ENCODE measurements at regions not wholly inside any gene's neighbourhood (a gene's known extent, or its start where the extent isn't known, plus 50 kb on each side); places are given as distances from the start of the nearest gene placed in this dataset.

DNA sequence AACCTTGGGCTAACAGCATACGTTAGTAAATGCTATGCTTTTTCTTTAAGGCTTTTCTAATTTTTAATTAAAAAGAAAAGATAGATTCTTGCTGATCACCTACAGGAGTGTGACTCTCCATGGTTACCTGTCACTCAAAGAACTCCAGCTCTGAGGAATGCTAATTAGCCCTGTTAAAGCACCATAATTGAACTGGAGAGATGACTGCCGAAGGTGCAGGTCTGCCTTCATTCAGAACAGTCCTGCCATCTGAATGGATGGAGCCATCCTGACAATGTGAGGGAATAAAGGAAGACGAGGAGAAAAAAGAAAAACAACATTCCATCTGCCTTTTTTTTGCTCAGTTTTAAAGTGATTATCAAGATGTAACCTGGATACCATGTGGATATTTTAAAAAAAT is 94.6 kb downstream of the ATP6V1G3 start:
- intact Hi-C loops (cut with DNase I, micrococcal nuclease) = no loop called here
- Mint-ChIP-seq H3K4me1 (peaks cover 3% of the 10 kb centered on the region), H3K4me3 (no peak overlapping the region), H3K27ac (no peak overlapping the region), H3K36me3 (ENCODE audit: low read depth) (no peaks in the 10 kb centered on the region), H3K27me3 (no peaks in the 10 kb centered on the region), H3K9me3 (ENCODE audit: low read depth) (no peaks in the 10 kb centered on the region)
- no peak for DNase-seq
- ChIA-PET POLR2A (no interaction called here), CTCF (no interaction called here)
- ATAC-seq = no peak

GRCh38 chr1:198444792-198445191 is 95.7 kb downstream of the ATP6V1G3 start:
- no peak overlapping the region for H3K4me3 Mint-ChIP-seq
- no peaks in the 10 kb centered on the region for H3K9me3 Mint-ChIP-seq (ENCODE audit: low read depth)
- H3K27ac Mint-ChIP-seq = no peak overlapping the region
- DNase-seq (no peak), ATAC-seq (no peak)
- CTCF ChIA-PET = interaction anchor here (0.6 kb wide), 1 partner anchor 149 kb away, joined by 3 read pairs; no protein-coding TSS in a partner anchor
- intact Hi-C loops (cut with DNase I, micrococcal nuclease) = no loop called here
- H3K36me3 Mint-ChIP-seq (ENCODE audit: low read depth) = no peaks in the 10 kb centered on the region
- POLR2A ChIA-PET = no interaction called here
- H3K4me1 Mint-ChIP-seq = peaks cover 3% of the 10 kb centered on the region
- peaks cover under 1% of the 10 kb centered on the region for H3K27me3 Mint-ChIP-seq

GRCh38 chr1:198443365-198444233 is 96.9 kb downstream of the ATP6V1G3 start:
- H3K4me1 Mint-ChIP-seq = no peaks in the 10 kb centered on the region
- no peak for DNase-seq
- H3K9me3 Mint-ChIP-seq (ENCODE audit: low read depth) = no peaks in the 10 kb centered on the region
- peaks cover 2% of the 10 kb centered on the region for H3K27me3 Mint-ChIP-seq
- CTCF ChIA-PET = interaction anchor here (1.0 kb wide), 1 partner anchor 22 kb away, joined by 3 read pairs; no protein-coding TSS in a partner anchor
- no peak overlapping the region for H3K27ac Mint-ChIP-seq
- ATAC-seq = no peak
- no peaks in the 10 kb centered on the region for H3K36me3 Mint-ChIP-seq (ENCODE audit: low read depth)
- POLR2A ChIA-PET = no interaction called here
- intact Hi-C loops (cut with DNase I, micrococcal nuclease) = no loop called here
- no peak overlapping the region for H3K4me3 Mint-ChIP-seq

DNA sequence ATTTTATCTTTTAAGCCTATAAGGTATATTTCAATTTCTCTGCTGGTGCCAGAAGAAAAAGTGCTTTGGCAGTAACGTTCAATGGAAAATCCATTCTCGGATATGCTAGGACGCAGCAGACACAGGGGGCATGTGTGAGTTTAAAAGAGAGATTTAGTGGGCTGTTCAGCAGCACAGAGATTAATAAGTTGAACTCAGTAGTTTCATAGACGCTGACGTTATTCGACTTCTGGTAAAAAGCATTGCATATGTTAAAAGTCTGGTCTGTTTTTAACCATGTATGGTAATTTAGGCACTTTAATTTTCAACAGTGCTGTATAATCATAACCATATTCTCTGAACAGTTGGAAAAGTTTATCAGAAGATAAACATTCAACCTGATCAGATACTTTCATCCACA is 99.6 kb downstream of the ATP6V1G3 start:
- DNase-seq (no peak), ATAC-seq (no peak)
- ChIA-PET POLR2A (no interaction called here), CTCF (no interaction called here)
- Mint-ChIP-seq H3K9me3 (ENCODE audit: low read depth) (no peaks in the 10 kb centered on the region), H3K27me3 (peaks cover 2% of the 10 kb centered on the region), H3K27ac (no peak overlapping the region), H3K4me3 (no peak overlapping the region), H3K4me1 (no peaks in the 10 kb centered on the region), H3K36me3 (ENCODE audit: low read depth) (no peaks in the 10 kb centered on the region)
- intact Hi-C loops (cut with DNase I, micrococcal nuclease) = no loop called here

- peaks cover 2% of the 10 kb centered on the region for H3K9me3 Mint-ChIP-seq (ENCODE audit: low read depth)
- intact Hi-C loops (cut with DNase I, micrococcal nuclease) = no loop called here
- no peaks in the 10 kb centered on the region for H3K4me1 Mint-ChIP-seq
- H3K27ac Mint-ChIP-seq = no peak overlapping the region
- ATAC-seq (no peak), DNase-seq (no peak)
- H3K36me3 Mint-ChIP-seq (ENCODE audit: low read depth) = no peaks in the 10 kb centered on the region
- ChIA-PET CTCF (interaction anchor here (0.6 kb wide), 1 partner anchor 50 kb away, joined by 3 read pairs; no protein-coding TSS in a partner anchor), POLR2A (no interaction called here)
- peaks cover 2% of the 10 kb centered on the region for H3K27me3 Mint-ChIP-seq
- no peak overlapping the region for H3K4me3 Mint-ChIP-seq
These were observed 103.1 kb downstream of the ATP6V1G3 start for GRCh38 chr1:198437332-198437731.

- peaks cover 8% of the 10 kb centered on the region for H3K9me3 Mint-ChIP-seq (ENCODE audit: low read depth)
- intact Hi-C loops (cut with DNase I, micrococcal nuclease) = no loop called here
- CTCF ChIA-PET = no interaction called here
- H3K4me1 Mint-ChIP-seq = no peaks in the 10 kb centered on the region
- H3K4me3 Mint-ChIP-seq = no peak overlapping the region
- H3K27me3 Mint-ChIP-seq = peaks cover 2% of the 10 kb centered on the region
- H3K36me3 Mint-ChIP-seq (ENCODE audit: low read depth) = no peaks in the 10 kb centered on the region
- ATAC-seq (no peak), DNase-seq (no peak)
- POLR2A ChIA-PET = no interaction called here
- no peak overlapping the region for H3K27ac Mint-ChIP-seq
These were observed 104.2 kb downstream of the ATP6V1G3 start for GRCh38 chr1:198436276-198436675.

- ChIA-PET CTCF (interaction anchor here (0.6 kb wide), 1 partner anchor 12 kb away, joined by 4 read pairs; no protein-coding TSS in a partner anchor), POLR2A (no interaction called here)
- intact Hi-C loops (cut with DNase I, micrococcal nuclease) = no loop called here
- Mint-ChIP-seq H3K9me3 (ENCODE audit: low read depth) (peaks cover 8% of the 10 kb centered on the region), H3K36me3 (ENCODE audit: low read depth) (no peaks in the 10 kb centered on the region), H3K4me3 (no peak overlapping the region), H3K27ac (no peak overlapping the region), H3K4me1 (no peaks in the 10 kb centered on the region), H3K27me3 (peaks cover 2% of the 10 kb centered on the region)
- no peak for ATAC-seq
- no peak for DNase-seq
These were observed 105.4 kb downstream of the ATP6V1G3 start for GRCh38 chr1:198435056-198435455.

DNA sequence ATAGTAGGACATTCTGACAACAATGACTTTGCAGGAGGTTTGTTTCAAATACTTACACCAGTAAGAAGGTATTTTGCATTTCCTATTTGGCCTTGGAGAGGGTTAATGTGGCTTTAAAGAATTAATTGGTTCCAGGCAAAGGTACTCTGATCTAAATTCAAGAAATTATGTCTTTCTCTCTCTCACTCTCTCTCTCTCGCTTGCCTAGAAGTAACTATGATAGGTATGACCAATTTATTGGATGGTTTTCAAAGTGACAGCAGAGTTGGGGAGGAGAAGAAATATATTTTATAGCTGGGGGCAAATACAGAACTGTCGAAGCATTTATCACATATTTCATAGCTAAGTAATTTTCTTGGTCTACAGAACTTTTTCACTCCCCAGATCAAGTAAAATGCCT is 116.0 kb downstream of the ATP6V1G3 start:
- ChIA-PET CTCF (interaction anchor here (1.5 kb wide), 1 partner anchor 12 kb away, joined by 4 read pairs; no protein-coding TSS in a partner anchor), POLR2A (no interaction called here)
- no peak overlapping the region for H3K4me3 Mint-ChIP-seq
- H3K27ac Mint-ChIP-seq = no peak overlapping the region
- ATAC-seq (no peak), DNase-seq (no peak)
- no peaks in the 10 kb centered on the region for H3K4me1 Mint-ChIP-seq
- intact Hi-C loops (cut with DNase I, micrococcal nuclease) = no loop called here
- no peaks in the 10 kb centered on the region for H3K9me3 Mint-ChIP-seq (ENCODE audit: low read depth)
- no peaks in the 10 kb centered on the region for H3K36me3 Mint-ChIP-seq (ENCODE audit: low read depth)
- no peaks in the 10 kb centered on the region for H3K27me3 Mint-ChIP-seq

GRCh38 chr1:198423673-198424072 is 116.8 kb downstream of the ATP6V1G3 start:
- CTCF ChIA-PET = interaction anchor here (1.5 kb wide), 1 partner anchor 11 kb away, joined by 4 read pairs; no protein-coding TSS in a partner anchor
- Mint-ChIP-seq H3K36me3 (ENCODE audit: low read depth) (no peaks in the 10 kb centered on the region), H3K9me3 (ENCODE audit: low read depth) (no peaks in the 10 kb centered on the region), H3K27ac (no peak overlapping the region), H3K4me3 (no peak overlapping the region), H3K27me3 (no peaks in the 10 kb centered on the region), H3K4me1 (no peaks in the 10 kb centered on the region)
- DNase-seq = no peak
- no peak for ATAC-seq
- intact Hi-C loops (cut with DNase I, micrococcal nuclease) = no loop called here
- POLR2A ChIA-PET = no interaction called here

GRCh38 chr1:198417039-198417438 is 123.4 kb downstream of the ATP6V1G3 start:
- H3K4me3 Mint-ChIP-seq = no peak overlapping the region
- CTCF ChIA-PET = interaction anchor here (0.8 to 1.0 kb wide), 2 partner anchors 74 to 501 kb away, joined by 3 to 4 read pairs; no protein-coding TSS in a partner anchor

DNA sequence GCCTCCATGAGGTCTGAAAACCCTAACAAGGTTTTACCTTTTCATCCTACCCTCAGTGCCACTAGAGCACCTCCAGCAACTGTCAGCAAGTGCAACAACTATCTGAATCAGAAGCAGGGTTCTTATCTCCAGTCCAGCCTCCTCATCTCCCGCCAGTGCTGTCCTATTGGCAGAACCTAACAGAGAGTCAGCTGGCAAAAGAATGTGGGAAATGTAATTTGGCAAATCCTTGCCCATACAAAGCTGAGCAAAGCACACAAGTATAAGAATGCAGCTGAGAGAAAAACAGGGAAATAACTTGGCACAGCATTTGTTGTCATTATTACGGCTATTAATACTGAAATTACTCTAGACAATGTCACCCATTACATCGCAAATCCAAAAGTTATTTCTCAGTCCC is 124.2 kb downstream of the ATP6V1G3 start:
- H3K4me1 Mint-ChIP-seq = no peaks in the 10 kb centered on the region
- peaks cover 9% of the 10 kb centered on the region for H3K27me3 Mint-ChIP-seq
- H3K9me3 Mint-ChIP-seq (ENCODE audit: low read depth) = no peaks in the 10 kb centered on the region
- ChIA-PET CTCF (interaction anchor here (0.8 to 1.0 kb wide), 2 partner anchors 74 to 500 kb away, joined by 3 to 4 read pairs; no protein-coding TSS in a partner anchor), POLR2A (no interaction called here)
- ATAC-seq (no peak), DNase-seq (no peak)
- intact Hi-C loops (cut with DNase I, micrococcal nuclease) = no loop called here
- H3K27ac Mint-ChIP-seq = no peak overlapping the region
- no peak overlapping the region for H3K4me3 Mint-ChIP-seq
- no peaks in the 10 kb centered on the region for H3K36me3 Mint-ChIP-seq (ENCODE audit: low read depth)

More at GRCh38 chr1:198417039-198417438, 123.4 kb downstream of the ATP6V1G3 start:
- intact Hi-C loops (cut with DNase I, micrococcal nuclease) = no loop called here
- no peak overlapping the region for H3K27ac Mint-ChIP-seq
- POLR2A ChIA-PET = no interaction called here
- DNase-seq = no peak
- no peaks in the 10 kb centered on the region for H3K4me1 Mint-ChIP-seq
- ATAC-seq = no peak
- H3K36me3 Mint-ChIP-seq (ENCODE audit: low read depth) = no peaks in the 10 kb centered on the region
- H3K27me3 Mint-ChIP-seq = peaks cover 9% of the 10 kb centered on the region
- H3K9me3 Mint-ChIP-seq (ENCODE audit: low read depth) = no peaks in the 10 kb centered on the region

DNA sequence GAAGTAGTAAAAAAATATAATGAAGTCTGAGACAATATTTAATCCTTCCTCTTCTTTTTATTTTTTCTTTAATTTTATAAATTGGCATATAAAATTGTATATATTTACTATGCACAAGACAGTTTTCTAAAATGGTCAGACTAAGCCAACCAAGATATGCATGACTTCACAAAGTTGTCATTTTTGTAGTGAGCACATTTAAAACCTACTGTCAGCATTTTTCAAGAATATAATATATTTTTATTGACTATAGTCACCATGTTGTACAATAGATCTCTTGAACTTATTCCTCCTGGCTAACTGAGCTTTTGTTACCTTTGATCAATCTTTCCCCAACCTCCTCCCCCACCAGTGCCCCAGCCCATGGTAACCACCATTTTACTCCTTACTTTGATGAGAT is 129.2 kb downstream of the ATP6V1G3 start:
- H3K27ac Mint-ChIP-seq = no peak overlapping the region
- H3K4me3 Mint-ChIP-seq = no peak overlapping the region
- ChIA-PET CTCF (no interaction called here), POLR2A (no interaction called here)
- no peaks in the 10 kb centered on the region for H3K36me3 Mint-ChIP-seq (ENCODE audit: low read depth)
- intact Hi-C loops (cut with DNase I, micrococcal nuclease) = no loop called here
- DNase-seq (no peak), ATAC-seq (no peak)
- H3K9me3 Mint-ChIP-seq (ENCODE audit: low read depth) = peaks cover 6% of the 10 kb centered on the region
- no peaks in the 10 kb centered on the region for H3K4me1 Mint-ChIP-seq
- H3K27me3 Mint-ChIP-seq = no peaks in the 10 kb centered on the region
